Osteoblast (primary cell): ENCODE measurements at regions not wholly inside any gene's neighbourhood (a gene's known extent, or its start where the extent isn't known, plus 50 kb on each side); places are given as distances from the start of the nearest gene placed in this dataset.
"Not testable (repeated sequence)": the region's sequence is repeated elsewhere in the genome, so short reads cannot be mapped to it uniquely, and the experiment has no call there.

Experiments used
- DNase-seq: peaks from one replicate; pipeline ENCODE4 v3.0.0; 2011; ENCODE audit warnings: low spot score, mixed read lengths; ENCODE audit not compliant: insufficient read length; ENCODE audit errors: missing footprints
- H2AFZ ChIP-seq: 2 replicates; pipeline ENCODE4 v1.6.0; 2011; ENCODE audit warnings: mild to moderate bottlenecking, low read length
- H3K27ac ChIP-seq: 2 replicates; pipeline ENCODE4 v1.5.1; 2011; ENCODE audit warnings: mild to moderate bottlenecking, low read depth, low read length, moderate library complexity
- H3K27me3 ChIP-seq: 2 replicates; pipeline ENCODE4 v1.6.0; 2012; ENCODE audit warnings: mild to moderate bottlenecking, control low read depth, inconsistent platforms, low read length, moderate library complexity; ENCODE audit not compliant: insufficient read depth
- H3K36me3 ChIP-seq: 2 replicates; pipeline ENCODE4 v1.5.1; 2011; ENCODE audit warnings: mild to moderate bottlenecking, low read length, control low read depth, moderate library complexity; ENCODE audit not compliant: insufficient read depth
- H3K4me1 ChIP-seq: 2 replicates; pipeline ENCODE4 v1.5.1; 2011; ENCODE audit warnings: mild to moderate bottlenecking, low read length, control low read depth, moderate library complexity; ENCODE audit not compliant: insufficient read depth
- H3K4me2 ChIP-seq: 2 replicates; pipeline ENCODE4 v1.6.0; 2011; ENCODE audit warnings: mild to moderate bottlenecking, low read length; ENCODE audit not compliant: insufficient read depth
- H3K4me3 ChIP-seq: fragments of 200-600 bp; sonication (generic); 3 replicates; pipeline ENCODE4 v1.5.1; 2012; ENCODE audit warnings: mild to moderate bottlenecking, low read length, inconsistent platforms; ENCODE audit not compliant: insufficient read depth
- H3K79me2 ChIP-seq: 2 replicates; pipeline ENCODE4 v1.6.0; 2012; ENCODE audit warnings: mild to moderate bottlenecking, low read length, control low read depth, inconsistent platforms; ENCODE audit not compliant: insufficient read depth
- H3K9me3 ChIP-seq: 2 replicates; pipeline ENCODE4 v1.5.1; 2011; ENCODE audit warnings: low read depth, low read length, control low read depth
- H4K20me1 ChIP-seq: 2 replicates; pipeline ENCODE4 v1.6.0; 2012; ENCODE audit warnings: mild to moderate bottlenecking, low read length, control low read depth; ENCODE audit not compliant: insufficient read depth
- CTCF ChIP-seq: IDR thresholded peaks from 2 replicates; pipeline ENCODE4 v1.5.1; 2011; ENCODE audit warnings: mild to moderate bottlenecking, low read depth, low read length, moderate library complexity; ENCODE audit errors: extremely low read depth

DNA sequence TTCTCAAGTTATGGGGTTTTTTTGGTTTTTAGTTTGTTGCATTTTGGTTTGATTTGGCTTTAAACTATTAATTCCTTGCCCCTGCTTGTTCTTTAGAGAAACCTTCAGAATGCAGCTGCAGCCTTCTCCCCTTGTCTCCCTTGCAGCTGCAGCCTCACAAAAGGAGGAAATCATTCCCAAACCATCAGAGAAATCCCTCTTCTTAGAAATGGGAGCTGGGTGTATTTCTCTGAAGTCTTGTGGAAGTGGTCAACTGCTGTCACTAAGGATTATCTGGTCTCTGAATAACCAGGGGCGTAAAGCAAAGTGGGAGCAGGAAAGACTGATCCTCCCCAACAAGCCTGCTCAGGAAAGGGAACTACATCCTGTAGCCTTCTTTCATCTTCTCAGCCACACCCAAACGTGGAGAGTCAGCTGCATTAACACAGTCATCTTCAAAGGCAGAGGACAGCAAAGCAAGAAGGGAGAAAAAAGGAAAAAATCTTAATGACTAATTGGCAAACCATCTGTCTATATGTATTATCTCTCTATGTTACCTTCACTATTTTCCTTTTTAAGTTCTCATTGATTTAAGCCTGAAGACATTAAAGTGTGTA, 1834.1 kb upstream of the PIK3C3 start:
- no peaks in the 10 kb centered on the region for H3K9me3 ChIP-seq
- no peak for TF ChIP-seq CTCF
- H3K27ac ChIP-seq: no peak overlapping the region
- H2AFZ ChIP-seq: no peak overlapping the region
- H3K79me2 ChIP-seq: no peaks in the 10 kb centered on the region
- H4K20me1 ChIP-seq: no peaks in the 10 kb centered on the region
- no peak for DNase-seq
- no peaks in the 10 kb centered on the region for H3K36me3 ChIP-seq
- no peak overlapping the region for H3K4me3 ChIP-seq
- H3K4me2 ChIP-seq: no peak overlapping the region
- H3K27me3 ChIP-seq: no peaks in the 10 kb centered on the region
- H3K4me1 ChIP-seq: no peaks in the 10 kb centered on the region

DNA sequence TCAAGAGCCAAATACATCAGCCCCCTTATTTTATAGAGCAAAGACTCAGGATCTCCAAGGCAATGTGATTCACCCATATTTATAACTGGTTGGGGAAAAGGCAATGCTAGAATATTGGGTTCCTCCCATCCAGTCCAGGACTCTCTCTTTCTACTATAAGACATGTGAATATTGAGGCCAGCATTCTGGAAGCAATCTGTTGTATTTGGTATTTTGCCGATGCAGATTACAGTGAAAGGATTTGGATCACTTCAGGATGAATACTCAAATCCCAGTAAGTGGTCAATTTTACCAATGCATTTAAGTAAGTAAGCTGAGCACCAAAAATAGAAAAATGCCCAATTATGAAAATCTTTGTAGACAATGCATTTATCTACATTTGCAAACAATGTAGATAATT, 1834.7 kb upstream of the PIK3C3 start:
- H3K4me3 ChIP-seq: no peak overlapping the region
- no peaks in the 10 kb centered on the region for H3K27me3 ChIP-seq
- H2AFZ ChIP-seq: no peak overlapping the region
- no peak for TF ChIP-seq CTCF
- H3K79me2 ChIP-seq: no peaks in the 10 kb centered on the region
- H3K9me3 ChIP-seq: no peaks in the 10 kb centered on the region
- no peaks in the 10 kb centered on the region for H3K4me1 ChIP-seq
- no peak overlapping the region for H3K27ac ChIP-seq
- no peaks in the 10 kb centered on the region for H4K20me1 ChIP-seq
- H3K4me2 ChIP-seq: no peak overlapping the region
- H3K36me3 ChIP-seq: no peaks in the 10 kb centered on the region
- no peak for DNase-seq

- H3K79me2 ChIP-seq, DNase-seq, H3K27ac ChIP-seq, H3K4me2 ChIP-seq, H2AFZ ChIP-seq, H3K36me3 ChIP-seq, H4K20me1 ChIP-seq, H3K4me3 ChIP-seq, H3K27me3 ChIP-seq, H3K4me1 ChIP-seq, H3K9me3 ChIP-seq: not testable (repeated sequence)
Measured at GRCh38 chr18:40119581-40119980, 1835.5 kb upstream of the PIK3C3 start.

GRCh38 chr18:40110455-40110854, 1844.6 kb upstream of the PIK3C3 start:
- Histone ChIP-seq H3K27me3 (no peaks in the 10 kb centered on the region), H3K4me1 (no peaks in the 10 kb centered on the region), H3K27ac (no peak overlapping the region), H3K79me2 (no peaks in the 10 kb centered on the region), H3K36me3 (no peaks in the 10 kb centered on the region), H2AFZ (no peak overlapping the region), H4K20me1 (no peaks in the 10 kb centered on the region), H3K4me2 (no peak overlapping the region), H3K4me3 (no peak overlapping the region), H3K9me3 (no peaks in the 10 kb centered on the region)
- no peak for TF ChIP-seq CTCF
- no peak for DNase-seq
